ENCODE measurements at regions not wholly inside any gene's neighbourhood (a gene's known extent, or its start where the extent isn't known, plus 50 kb on each side); places are given as distances from the start of the nearest gene placed in this dataset.

GRCh38 chr20:10730629-10731183 lies 56.9 kb upstream of the JAG1 start:
- H2AFZ ChIP-seq (ENCODE audit: low read length) = no peak overlapping the region
- H3K36me3 ChIP-seq (ENCODE audit: insufficient read depth, low read length) = no peaks in the 10 kb centered on the region
- no peaks in the 10 kb centered on the region for H3K27me3 ChIP-seq (ENCODE audit: insufficient read depth, low read length, poor library complexity, severe bottlenecking)
- no peaks in the 10 kb centered on the region for H4K20me1 ChIP-seq (ENCODE audit: insufficient read depth, low read length, poor library complexity, severe bottlenecking)
- no peaks in the 10 kb centered on the region for H3K79me2 ChIP-seq (ENCODE audit: insufficient read depth, low read length)
- no peaks in the 10 kb centered on the region for H3K9me2 ChIP-seq (replicated peaks; ENCODE audit: low read depth, low read length)
- H3K4me1 ChIP-seq (ENCODE audit: insufficient read depth, low read length, poor library complexity, severe bottlenecking) = no peaks in the 10 kb centered on the region
- H3K9me3 ChIP-seq (ENCODE audit: insufficient read depth, low read depth, low read length) = no peaks in the 10 kb centered on the region
- H3K9ac ChIP-seq (ENCODE audit: low read depth, low read length, poor library complexity, severe bottlenecking) = no peak overlapping the region
- H3F3A ChIP-seq (ENCODE audit: low read depth) = no peaks in the 10 kb centered on the region
- no peak overlapping the region for H3K4me2 ChIP-seq (ENCODE audit: low read depth, low read length, poor library complexity, severe bottlenecking)
- TF ChIP-seq, protein P1, sequence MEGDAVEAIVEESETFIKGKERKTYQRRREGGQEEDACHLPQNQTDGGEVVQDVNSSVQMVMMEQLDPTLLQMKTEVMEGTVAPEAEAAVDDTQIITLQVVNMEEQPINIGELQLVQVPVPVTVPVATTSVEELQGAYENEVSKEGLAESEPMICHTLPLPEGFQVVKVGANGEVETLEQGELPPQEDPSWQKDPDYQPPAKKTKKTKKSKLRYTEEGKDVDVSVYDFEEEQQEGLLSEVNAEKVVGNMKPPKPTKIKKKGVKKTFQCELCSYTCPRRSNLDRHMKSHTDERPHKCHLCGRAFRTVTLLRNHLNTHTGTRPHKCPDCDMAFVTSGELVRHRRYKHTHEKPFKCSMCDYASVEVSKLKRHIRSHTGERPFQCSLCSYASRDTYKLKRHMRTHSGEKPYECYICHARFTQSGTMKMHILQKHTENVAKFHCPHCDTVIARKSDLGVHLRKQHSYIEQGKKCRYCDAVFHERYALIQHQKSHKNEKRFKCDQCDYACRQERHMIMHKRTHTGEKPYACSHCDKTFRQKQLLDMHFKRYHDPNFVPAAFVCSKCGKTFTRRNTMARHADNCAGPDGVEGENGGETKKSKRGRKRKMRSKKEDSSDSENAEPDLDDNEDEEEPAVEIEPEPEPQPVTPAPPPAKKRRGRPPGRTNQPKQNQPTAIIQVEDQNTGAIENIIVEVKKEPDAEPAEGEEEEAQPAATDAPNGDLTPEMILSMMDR (conservative IDR thresholded peaks at IDR 0.05; ENCODE audit: low read length) = no peak
- no peak for TF ChIP-seq EZH2phosphoT487 (IDR thresholded peaks at IDR 0.05; ENCODE audit: borderline replicate concordance)
- no peak overlapping the region for H3K4me3 ChIP-seq (ENCODE audit: low read length, poor library complexity, severe bottlenecking)

- Histone ChIP-seq H2AFZ (ENCODE audit: low read length) (no peak overlapping the region), H4K20me1 (ENCODE audit: insufficient read depth, low read length, poor library complexity, severe bottlenecking) (no peaks in the 10 kb centered on the region), H3K9me2 (replicated peaks; ENCODE audit: low read depth, low read length) (no peaks in the 10 kb centered on the region), H3K27me3 (ENCODE audit: insufficient read depth, low read length, poor library complexity, severe bottlenecking) (no peaks in the 10 kb centered on the region), H3K79me2 (ENCODE audit: insufficient read depth, low read length) (no peaks in the 10 kb centered on the region), H3K4me2 (ENCODE audit: low read depth, low read length, poor library complexity, severe bottlenecking) (no peak overlapping the region), H3K4me1 (ENCODE audit: insufficient read depth, low read length, poor library complexity, severe bottlenecking) (no peaks in the 10 kb centered on the region), H3F3A (ENCODE audit: low read depth) (no peaks in the 10 kb centered on the region), H3K9me3 (ENCODE audit: insufficient read depth, low read depth, low read length) (no peaks in the 10 kb centered on the region), H3K9ac (ENCODE audit: low read depth, low read length, poor library complexity, severe bottlenecking) (no peak overlapping the region), H3K4me3 (ENCODE audit: low read length, poor library complexity, severe bottlenecking) (no peak overlapping the region), H3K36me3 (ENCODE audit: insufficient read depth, low read length) (no peaks in the 10 kb centered on the region)
- TF ChIP-seq EZH2phosphoT487 (IDR thresholded peaks at IDR 0.05; ENCODE audit: borderline replicate concordance) = no peak
- TF ChIP-seq, protein P1 (conservative IDR thresholded peaks at IDR 0.05; ENCODE audit: low read length) = no peak
Observed at GRCh38 chr20:10731190-10731965, 57.6 kb upstream of the JAG1 start.

DNA sequence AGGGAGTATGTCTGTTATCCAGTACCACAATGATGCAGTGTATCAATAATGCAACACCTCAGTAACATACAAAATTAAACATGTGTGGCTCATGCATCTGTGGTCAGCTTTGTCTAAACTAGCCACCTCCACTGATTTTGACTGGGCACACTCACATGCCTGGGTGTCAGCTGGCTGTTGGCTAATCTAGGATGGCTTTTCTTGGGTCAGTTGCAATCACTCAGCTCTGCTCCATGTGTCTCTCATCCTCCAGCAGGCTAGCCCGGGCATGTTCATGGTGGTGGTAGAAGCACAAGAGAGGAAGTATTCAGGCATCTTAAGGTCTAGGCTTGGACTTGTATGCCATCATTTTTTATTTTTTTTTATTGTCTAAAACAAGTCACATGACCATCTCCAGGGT lies 59.3 kb upstream of the JAG1 start:
- no peaks in the 10 kb centered on the region for H3K36me3 ChIP-seq (ENCODE audit: insufficient read depth, low read length)
- no peak overlapping the region for H3K9ac ChIP-seq (ENCODE audit: low read depth, low read length, poor library complexity, severe bottlenecking)
- H3K9me3 ChIP-seq (ENCODE audit: insufficient read depth, low read depth, low read length) = no peaks in the 10 kb centered on the region
- H3K4me1 ChIP-seq (ENCODE audit: insufficient read depth, low read length, poor library complexity, severe bottlenecking) = no peaks in the 10 kb centered on the region
- no peak overlapping the region for H3K4me2 ChIP-seq (ENCODE audit: low read depth, low read length, poor library complexity, severe bottlenecking)
- no peaks in the 10 kb centered on the region for H3K79me2 ChIP-seq (ENCODE audit: insufficient read depth, low read length)
- H2AFZ ChIP-seq (ENCODE audit: low read length) = no peak overlapping the region
- no peak overlapping the region for H3K4me3 ChIP-seq (ENCODE audit: low read length, poor library complexity, severe bottlenecking)
- no peaks in the 10 kb centered on the region for H4K20me1 ChIP-seq (ENCODE audit: insufficient read depth, low read length, poor library complexity, severe bottlenecking)
- H3K9me2 ChIP-seq (replicated peaks; ENCODE audit: low read depth, low read length) = no peaks in the 10 kb centered on the region
- TF ChIP-seq, protein P1 (conservative IDR thresholded peaks at IDR 0.05; ENCODE audit: low read length) = no peak
- TF ChIP-seq EZH2phosphoT487 (IDR thresholded peaks at IDR 0.05; ENCODE audit: borderline replicate concordance) = no peak
- H3K27me3 ChIP-seq (ENCODE audit: insufficient read depth, low read length, poor library complexity, severe bottlenecking) = no peaks in the 10 kb centered on the region
- H3F3A ChIP-seq (ENCODE audit: low read depth) = no peaks in the 10 kb centered on the region
